NB4 (cell line): ENCODE measurements at regions not wholly inside any gene's neighbourhood (a gene's known extent, or its start where the extent isn't known, plus 50 kb on each side); places are given as distances from the start of the nearest gene placed in this dataset.

Experiments
- POLR2A ChIP-seq: IDR thresholded peaks from 2 replicates; pipeline ENCODE4 v1.6.1; 2011; ENCODE audit warnings: mild to moderate bottlenecking; ENCODE audit not compliant: insufficient read length; ENCODE audit errors: extremely low read depth
- TF ChIP-seq, protein P1 (sequence below): IDR thresholded peaks from one replicate; pipeline ENCODE4 v1.5.1; 2012; ENCODE audit warnings: low read depth, low read length

DNA sequence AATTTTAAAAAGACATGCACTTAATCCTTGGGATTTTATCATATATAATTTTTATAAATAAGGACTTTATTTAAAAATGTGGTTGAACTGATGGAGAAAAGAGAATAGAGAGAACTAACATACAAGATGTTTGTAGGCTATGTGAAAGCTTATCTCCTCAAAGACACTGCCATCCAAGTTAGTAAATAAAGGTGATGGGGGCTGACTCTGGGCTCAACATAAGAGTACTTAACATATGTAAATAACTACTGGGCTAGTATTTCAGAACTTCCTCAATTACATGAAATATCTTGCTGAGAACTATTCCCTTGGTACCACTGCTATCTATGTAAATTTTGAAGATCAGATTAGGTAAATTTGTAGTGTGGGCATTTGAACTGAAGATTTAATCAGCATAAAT is 1017.3 kb upstream of the PCDH20 start:
- TF ChIP-seq POLR2A: no peak
- TF ChIP-seq, protein P1, sequence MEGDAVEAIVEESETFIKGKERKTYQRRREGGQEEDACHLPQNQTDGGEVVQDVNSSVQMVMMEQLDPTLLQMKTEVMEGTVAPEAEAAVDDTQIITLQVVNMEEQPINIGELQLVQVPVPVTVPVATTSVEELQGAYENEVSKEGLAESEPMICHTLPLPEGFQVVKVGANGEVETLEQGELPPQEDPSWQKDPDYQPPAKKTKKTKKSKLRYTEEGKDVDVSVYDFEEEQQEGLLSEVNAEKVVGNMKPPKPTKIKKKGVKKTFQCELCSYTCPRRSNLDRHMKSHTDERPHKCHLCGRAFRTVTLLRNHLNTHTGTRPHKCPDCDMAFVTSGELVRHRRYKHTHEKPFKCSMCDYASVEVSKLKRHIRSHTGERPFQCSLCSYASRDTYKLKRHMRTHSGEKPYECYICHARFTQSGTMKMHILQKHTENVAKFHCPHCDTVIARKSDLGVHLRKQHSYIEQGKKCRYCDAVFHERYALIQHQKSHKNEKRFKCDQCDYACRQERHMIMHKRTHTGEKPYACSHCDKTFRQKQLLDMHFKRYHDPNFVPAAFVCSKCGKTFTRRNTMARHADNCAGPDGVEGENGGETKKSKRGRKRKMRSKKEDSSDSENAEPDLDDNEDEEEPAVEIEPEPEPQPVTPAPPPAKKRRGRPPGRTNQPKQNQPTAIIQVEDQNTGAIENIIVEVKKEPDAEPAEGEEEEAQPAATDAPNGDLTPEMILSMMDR: no peak
